ENCODE measurements at regions not wholly inside any gene's neighbourhood (a gene's known extent, or its start where the extent isn't known, plus 50 kb on each side); places are given as distances from the start of the nearest gene placed in this dataset.

DNA sequence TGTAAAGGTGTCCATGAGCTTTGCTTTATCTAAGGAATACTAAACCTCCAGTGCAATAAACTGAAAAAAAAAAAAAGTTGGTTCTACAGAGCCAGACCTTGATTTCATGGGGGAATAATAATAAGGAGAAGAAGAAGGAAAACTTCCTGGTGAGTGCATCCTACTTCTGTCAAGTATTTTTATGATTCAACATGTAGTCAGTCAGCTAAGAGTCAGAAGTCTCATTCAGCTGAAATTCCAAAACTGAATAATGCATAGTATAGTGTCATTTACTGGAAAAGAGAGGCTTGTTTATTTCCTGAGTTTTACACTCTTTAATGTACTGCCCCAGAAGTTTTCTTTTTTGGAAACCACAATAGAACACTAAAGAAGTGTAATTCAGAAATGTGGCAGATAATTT, 77.8 kb upstream of the TACR1 start:
- TF ChIP-seq POLR2AphosphoS5 (IDR thresholded peaks at IDR 0.05; ENCODE audit: low read depth, low read length) (no peak), SIN3A (IDR thresholded peaks at IDR 0.05; ENCODE audit: borderline replicate concordance, insufficient read depth, low read length) (no peak), TAF1 (IDR thresholded peaks at IDR 0.05; ENCODE audit: borderline replicate concordance, insufficient read depth, low read length) (no peak), FOXP2 (optimal IDR thresholded peaks at IDR 0.05; ENCODE audit: borderline replicate concordance, extremely low read depth, extremely low read length, insufficient read depth) (no peak)
- TF ChIP-seq, protein P1, sequence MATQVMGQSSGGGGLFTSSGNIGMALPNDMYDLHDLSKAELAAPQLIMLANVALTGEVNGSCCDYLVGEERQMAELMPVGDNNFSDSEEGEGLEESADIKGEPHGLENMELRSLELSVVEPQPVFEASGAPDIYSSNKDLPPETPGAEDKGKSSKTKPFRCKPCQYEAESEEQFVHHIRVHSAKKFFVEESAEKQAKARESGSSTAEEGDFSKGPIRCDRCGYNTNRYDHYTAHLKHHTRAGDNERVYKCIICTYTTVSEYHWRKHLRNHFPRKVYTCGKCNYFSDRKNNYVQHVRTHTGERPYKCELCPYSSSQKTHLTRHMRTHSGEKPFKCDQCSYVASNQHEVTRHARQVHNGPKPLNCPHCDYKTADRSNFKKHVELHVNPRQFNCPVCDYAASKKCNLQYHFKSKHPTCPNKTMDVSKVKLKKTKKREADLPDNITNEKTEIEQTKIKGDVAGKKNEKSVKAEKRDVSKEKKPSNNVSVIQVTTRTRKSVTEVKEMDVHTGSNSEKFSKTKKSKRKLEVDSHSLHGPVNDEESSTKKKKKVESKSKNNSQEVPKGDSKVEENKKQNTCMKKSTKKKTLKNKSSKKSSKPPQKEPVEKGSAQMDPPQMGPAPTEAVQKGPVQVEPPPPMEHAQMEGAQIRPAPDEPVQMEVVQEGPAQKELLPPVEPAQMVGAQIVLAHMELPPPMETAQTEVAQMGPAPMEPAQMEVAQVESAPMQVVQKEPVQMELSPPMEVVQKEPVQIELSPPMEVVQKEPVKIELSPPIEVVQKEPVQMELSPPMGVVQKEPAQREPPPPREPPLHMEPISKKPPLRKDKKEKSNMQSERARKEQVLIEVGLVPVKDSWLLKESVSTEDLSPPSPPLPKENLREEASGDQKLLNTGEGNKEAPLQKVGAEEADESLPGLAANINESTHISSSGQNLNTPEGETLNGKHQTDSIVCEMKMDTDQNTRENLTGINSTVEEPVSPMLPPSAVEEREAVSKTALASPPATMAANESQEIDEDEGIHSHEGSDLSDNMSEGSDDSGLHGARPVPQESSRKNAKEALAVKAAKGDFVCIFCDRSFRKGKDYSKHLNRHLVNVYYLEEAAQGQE (IDR thresholded peaks at IDR 0.05; ENCODE audit: insufficient read depth in 1 of 2, low read depth in 2 of 2, low read length in 2 of 2) = no peak

DNA sequence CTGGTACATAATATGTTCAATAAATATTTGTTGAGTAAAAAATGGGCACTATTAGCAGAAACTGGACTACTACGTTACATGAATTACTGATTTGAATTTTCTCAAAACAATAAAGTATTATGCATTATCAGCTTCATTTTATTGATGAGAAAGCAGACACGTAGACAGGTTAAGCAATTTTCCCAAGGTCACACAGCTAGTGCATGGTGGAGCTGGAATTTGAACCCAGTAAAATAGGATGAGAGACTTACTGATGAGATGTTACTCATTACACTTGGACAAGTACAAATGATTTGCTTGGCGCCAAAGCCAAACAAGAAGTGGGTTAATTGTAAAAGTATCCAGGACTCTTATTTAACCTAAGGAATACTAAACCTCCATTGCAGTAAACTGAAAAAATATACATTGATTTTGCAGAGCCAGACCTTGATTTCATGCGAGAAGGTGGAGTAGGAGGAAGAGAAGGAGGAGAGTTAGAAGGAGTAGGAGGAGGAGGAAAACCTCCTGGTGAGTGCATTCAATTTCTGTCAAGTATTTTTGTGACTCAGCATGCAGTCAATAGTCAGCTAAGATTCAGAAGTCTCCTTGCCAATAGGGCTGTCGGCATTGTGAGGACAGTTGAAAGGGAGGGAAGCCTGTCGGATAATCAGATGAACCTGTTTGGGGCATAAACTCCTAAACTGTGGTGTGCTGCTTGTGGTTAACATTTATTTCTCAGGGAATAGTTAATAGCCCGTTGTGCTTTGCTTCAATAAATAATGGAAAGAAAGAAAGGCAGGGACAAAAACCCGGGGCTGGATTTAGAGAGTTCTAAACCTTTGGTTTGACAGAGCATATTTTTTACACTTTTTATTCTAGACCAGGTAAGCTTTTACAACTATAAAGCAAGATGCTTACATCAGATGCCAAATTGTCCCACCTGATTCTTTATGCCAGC, 77.0 kb upstream of the TACR1 start:
- TF ChIP-seq, protein P1 (IDR thresholded peaks at IDR 0.05; ENCODE audit: insufficient read depth in 1 of 2, low read depth in 2 of 2, low read length in 2 of 2) = no peak
- TF ChIP-seq POLR2AphosphoS5 (IDR thresholded peaks at IDR 0.05; ENCODE audit: low read depth, low read length) = no peak
- no peak for TF ChIP-seq TAF1 (IDR thresholded peaks at IDR 0.05; ENCODE audit: borderline replicate concordance, insufficient read depth, low read length)
- TF ChIP-seq FOXP2 (optimal IDR thresholded peaks at IDR 0.05; ENCODE audit: borderline replicate concordance, extremely low read depth, extremely low read length, insufficient read depth) = no peak
- TF ChIP-seq SIN3A (IDR thresholded peaks at IDR 0.05; ENCODE audit: borderline replicate concordance, insufficient read depth, low read length) = no peak

DNA sequence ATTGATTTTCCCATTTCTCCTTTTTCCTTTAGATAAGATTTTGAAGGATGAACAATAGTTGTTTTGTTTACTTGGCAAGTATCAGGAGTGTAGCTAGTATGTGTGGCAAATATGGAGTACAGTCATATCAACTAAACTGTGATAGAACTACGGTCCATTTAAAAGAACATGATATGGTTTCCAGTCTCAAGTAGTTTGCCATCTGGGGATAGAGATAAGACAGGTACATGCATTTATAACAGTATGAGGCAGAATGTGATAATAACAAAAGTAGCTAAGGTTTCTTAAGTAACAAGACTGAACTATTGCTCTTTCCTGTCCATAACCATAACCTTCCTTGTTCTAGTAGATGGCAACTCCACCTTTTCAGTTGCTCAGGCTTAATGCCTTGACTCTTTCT, 75.6 kb upstream of the TACR1 start:
- TF ChIP-seq, protein P1 (IDR thresholded peaks at IDR 0.05; ENCODE audit: insufficient read depth in 1 of 2, low read depth in 2 of 2, low read length in 2 of 2) = no peak
- TF ChIP-seq TAF1 (IDR thresholded peaks at IDR 0.05; ENCODE audit: borderline replicate concordance, insufficient read depth, low read length) = no peak
- TF ChIP-seq SIN3A (IDR thresholded peaks at IDR 0.05; ENCODE audit: borderline replicate concordance, insufficient read depth, low read length) = no peak
- TF ChIP-seq FOXP2 (optimal IDR thresholded peaks at IDR 0.05; ENCODE audit: borderline replicate concordance, extremely low read depth, extremely low read length, insufficient read depth) = no peak
- TF ChIP-seq POLR2AphosphoS5 (IDR thresholded peaks at IDR 0.05; ENCODE audit: low read depth, low read length) = no peak

DNA sequence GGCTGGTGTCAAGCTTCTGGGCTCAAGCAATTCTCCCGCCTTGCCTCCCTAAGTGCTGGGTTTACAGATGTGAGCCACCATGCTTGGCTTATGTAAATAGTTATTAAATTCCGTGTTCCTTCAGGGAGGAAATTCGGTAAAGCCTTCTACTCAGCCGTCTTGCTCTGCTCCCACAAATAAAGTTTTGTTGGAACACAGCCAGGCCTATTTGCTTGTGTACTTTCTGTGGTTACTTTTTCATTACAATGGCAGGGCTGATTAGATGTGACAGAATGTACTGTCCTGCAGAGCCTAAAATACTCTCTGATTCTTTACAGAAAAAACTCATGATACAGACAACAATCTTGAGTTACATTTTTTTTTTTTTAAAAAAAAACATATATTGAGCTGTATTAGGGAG, 68.8 kb upstream of the TACR1 start:
- TF ChIP-seq POLR2AphosphoS5 (IDR thresholded peaks at IDR 0.05; ENCODE audit: low read depth, low read length) (no peak), TAF1 (IDR thresholded peaks at IDR 0.05; ENCODE audit: borderline replicate concordance, insufficient read depth, low read length) (no peak), SIN3A (IDR thresholded peaks at IDR 0.05; ENCODE audit: borderline replicate concordance, insufficient read depth, low read length) (no peak)
- TF ChIP-seq, protein P1 (IDR thresholded peaks at IDR 0.05; ENCODE audit: insufficient read depth in 1 of 2, low read depth in 2 of 2, low read length in 2 of 2) = no peak

Data from PFSK-1 (cell line).